ENCODE measurements at regions not wholly inside any gene's neighbourhood (a gene's known extent, or its start where the extent isn't known, plus 50 kb on each side); places are given as distances from the start of the nearest gene placed in this dataset.

DNA sequence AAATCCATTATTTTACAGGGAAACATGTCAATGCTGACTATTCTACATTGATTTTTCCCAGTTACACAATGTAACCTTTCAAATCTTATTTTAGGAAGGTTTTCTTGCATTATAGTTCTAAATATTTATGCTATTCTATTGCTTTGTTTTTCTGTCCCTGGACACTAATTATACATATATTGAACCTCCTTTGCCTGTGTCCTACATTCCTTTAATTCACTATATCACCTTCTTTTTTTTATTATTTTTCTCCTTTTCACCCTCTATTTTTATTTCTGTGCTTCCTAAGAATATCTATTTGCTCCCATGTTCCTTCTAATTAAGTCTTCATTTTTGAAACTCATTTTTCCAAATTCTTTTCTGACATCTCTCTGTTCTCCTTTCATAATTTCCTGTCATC is 259.2 kb downstream of the TJP1 start:
- no peak for TF ChIP-seq EZH2 (IDR thresholded peaks at IDR 0.05; ENCODE audit: insufficient read depth, poor library complexity, severe bottlenecking)
- no peak for TF ChIP-seq EZH2phosphoT487 (IDR thresholded peaks at IDR 0.05; ENCODE audit: insufficient read depth, low read depth)
